Activated effector memory CD4-positive, alpha-beta T cell treated with anti-CD3 and anti-CD28 coated beads, Interleukin-2, amount 50 U/mL, for 16 hours (primary cell): ENCODE measurements at regions not wholly inside any gene's neighbourhood (a gene's known extent, or its start where the extent isn't known, plus 50 kb on each side); places are given as distances from the start of the nearest gene placed in this dataset.

ENCODE experiments used
- DNase-seq: peaks from one replicate; pipeline ENCODE4 v3.0.0-alpha.2; 2020

GRCh38 chr12:74917743-74918142, 291.9 kb downstream of the KCNC2 start:
- no peak for DNase-seq

GRCh38 chr12:74918291-74918690, 291.3 kb downstream of the KCNC2 start:
- no peak for DNase-seq

GRCh38 chr12:74922117-74922516, 287.5 kb downstream of the KCNC2 start:
- no peak for DNase-seq

DNA sequence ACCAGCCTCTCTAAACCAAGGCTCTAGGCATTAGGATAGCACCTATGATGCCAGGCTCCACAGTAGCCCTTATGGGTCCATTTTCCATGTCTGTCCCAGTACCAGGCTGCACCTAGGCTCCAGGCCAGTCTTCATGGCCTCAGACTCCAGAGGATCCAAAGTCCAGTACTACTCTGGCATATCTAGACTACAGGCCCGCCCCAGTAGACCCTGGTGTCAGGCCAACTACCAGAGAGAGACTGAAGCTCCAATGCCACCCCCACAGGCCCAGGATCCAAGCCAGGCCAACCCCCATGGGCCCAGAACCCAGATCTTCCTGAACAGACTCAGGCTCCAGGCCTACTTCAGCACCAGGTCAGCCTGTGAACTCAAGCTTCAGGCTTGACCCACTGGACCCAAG, 287.0 kb downstream of the KCNC2 start:
- DNase-seq, result no peak

- no peak for DNase-seq
Observed at GRCh38 chr12:74941670-74942069, 268.0 kb downstream of the KCNC2 start.

DNA sequence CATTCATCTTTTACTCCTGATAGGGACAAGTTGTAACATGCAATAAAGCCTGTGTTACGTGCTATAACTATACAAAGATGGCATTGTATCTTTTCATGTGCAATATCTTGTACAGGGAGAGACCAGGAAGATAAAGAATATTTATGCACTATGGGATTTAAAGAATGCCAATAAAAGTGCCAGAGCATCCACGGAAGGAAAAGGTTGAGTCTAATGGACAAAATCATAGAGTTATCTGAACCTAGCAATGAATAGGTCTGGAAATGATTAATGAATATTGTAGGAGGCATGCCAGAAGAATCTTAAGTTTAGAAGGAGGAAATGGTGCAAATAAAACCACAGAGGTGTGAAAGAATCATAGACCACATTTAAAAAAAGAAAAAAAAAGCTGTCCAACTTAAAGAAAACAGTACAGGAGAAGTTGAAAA, 263.9 kb downstream of the KCNC2 start:
- no peak for DNase-seq

- no peak for DNase-seq
Observed at GRCh38 chr12:74953697-74954096, 255.9 kb downstream of the KCNC2 start.

DNA sequence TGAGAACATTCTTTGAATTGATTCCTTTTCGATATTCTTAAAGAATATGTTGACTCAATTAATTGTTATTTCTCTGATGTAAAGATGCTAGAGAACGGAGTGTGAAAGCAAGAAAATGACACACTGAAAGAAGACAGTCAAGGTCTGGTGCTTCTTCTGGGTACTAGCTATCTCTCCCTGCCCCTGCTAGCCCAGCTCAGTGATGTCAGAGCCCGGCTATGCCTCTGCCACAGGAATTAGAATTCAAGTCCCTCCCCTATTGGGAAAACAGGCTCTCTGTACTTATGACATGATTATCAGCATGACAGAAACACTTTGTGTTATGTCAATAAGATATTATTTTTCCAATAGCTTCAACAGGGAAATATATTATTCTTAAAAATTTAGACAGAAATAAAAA, 252.4 kb downstream of the KCNC2 start:
- DNase-seq, result no peak

DNA sequence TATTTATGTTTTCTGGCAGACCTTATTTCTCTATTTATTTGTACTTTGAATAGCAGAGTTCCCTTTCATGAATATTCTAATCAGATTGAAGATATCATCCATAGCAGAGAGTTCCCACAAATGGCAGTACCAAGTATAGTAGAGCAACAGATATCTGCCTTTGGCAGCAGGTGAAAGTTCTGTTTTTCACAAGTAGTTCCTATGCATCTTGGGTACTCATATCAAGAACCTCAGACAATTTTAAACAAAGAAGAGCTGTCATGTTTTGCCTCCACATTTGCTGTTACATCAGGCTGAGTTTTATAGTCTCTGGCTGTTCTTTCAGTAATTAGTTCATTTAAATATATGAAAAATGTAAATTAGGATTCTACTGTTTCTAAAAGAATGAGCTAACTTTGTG, 252.0 kb downstream of the KCNC2 start:
- no peak for DNase-seq

- DNase-seq, result no peak
Observed at GRCh38 chr12:74959657-74960056, 250.0 kb downstream of the KCNC2 start.

DNA sequence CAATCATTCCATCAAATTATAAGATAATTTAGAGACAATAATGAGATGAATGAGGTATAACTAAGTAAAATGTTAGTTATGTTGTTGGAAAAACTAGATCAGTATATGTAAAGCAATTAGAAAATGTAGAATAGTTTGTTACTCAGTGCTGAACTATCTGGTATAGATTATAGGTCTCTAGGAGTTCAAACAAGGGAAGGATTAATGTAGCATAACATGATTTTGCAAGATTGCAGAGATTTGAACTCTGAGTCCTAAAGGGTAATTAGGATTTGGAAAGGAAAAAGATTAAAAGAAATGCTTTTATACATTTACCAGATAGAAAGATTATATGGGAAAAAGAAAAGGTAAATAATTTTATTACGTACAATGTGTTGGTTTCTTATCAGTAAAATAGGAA, 246.3 kb downstream of the KCNC2 start:
- no peak for DNase-seq

GRCh38 chr12:74963867-74964331, 245.7 kb downstream of the KCNC2 start:
- no peak for DNase-seq

- no peak for DNase-seq
Observed at GRCh38 chr12:74964390-74964789, 245.2 kb downstream of the KCNC2 start.

DNA sequence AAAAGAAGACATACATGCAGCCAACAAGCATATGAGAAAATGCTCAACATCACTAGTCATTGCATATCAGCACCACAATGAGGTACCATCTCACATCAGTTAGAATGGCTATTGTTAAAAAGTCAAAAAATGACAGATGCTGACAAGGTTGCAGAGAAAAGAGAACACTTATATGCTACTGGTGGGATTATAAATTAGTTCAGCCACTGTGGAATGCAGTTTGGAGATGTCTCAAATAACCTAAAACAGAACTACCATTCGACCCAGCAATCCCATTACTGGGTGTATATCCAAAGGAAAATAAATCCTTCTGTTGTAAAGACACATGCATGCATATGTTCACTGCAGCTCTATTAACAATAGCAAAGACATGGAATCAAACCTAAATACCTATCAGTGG, 238.4 kb downstream of the KCNC2 start:
- DNase-seq, result no peak

DNA sequence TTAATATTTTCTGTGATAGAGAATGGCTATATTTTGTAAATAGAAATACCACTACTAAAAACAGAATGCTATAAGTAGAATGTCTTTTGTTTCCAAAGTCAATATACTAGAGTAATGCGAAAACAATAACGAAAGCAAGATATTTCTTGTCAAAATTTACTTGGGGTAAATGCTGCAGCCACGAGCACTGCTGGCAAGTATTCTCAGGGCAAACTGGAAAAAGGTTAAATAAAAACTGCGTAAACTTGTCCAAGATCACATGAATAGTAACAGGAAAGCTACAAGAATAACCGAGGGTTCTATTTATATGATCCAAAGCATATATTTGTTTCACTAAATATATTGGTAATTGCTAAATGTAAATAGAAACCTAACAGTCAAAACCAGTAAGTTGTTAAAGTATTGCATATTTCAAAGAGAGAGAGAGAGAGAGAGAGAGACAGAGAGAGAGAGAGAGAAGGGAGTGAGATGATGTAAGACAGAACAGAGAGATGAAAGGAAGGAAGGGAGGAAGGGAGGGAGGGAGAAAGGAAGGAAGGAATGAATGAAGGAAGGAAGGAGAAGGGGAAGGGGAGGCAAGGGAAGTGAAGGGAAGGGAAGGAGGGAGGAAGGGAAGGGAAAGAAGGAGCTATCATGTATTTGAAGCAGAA, 231.7 kb downstream of the KCNC2 start:
- DNase-seq, result no peak

GRCh38 chr12:74980510-74980909, 229.1 kb downstream of the KCNC2 start:
- no peak for DNase-seq

DNA sequence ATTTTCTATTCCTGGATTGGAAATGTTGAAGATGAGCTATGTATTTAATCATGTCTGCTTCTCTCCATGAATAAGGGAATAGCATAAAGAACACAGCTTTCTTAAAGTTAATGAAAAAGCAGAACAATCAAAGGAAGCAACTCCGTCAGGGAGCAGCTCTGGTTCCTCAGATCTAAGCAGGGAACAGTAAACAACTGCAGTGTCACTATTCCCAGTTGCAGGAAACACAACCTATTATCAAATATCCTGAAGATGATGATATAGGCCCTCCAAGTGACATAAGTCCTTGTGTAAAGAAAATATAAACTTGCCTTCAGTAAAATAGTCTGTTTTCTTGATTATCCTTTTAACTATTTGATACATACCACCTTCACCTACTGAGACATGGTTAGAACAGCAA, 228.1 kb downstream of the KCNC2 start:
- DNase-seq, result no peak

- DNase-seq, result no peak
Observed at GRCh38 chr12:74983917-74984316, 225.7 kb downstream of the KCNC2 start.

DNA sequence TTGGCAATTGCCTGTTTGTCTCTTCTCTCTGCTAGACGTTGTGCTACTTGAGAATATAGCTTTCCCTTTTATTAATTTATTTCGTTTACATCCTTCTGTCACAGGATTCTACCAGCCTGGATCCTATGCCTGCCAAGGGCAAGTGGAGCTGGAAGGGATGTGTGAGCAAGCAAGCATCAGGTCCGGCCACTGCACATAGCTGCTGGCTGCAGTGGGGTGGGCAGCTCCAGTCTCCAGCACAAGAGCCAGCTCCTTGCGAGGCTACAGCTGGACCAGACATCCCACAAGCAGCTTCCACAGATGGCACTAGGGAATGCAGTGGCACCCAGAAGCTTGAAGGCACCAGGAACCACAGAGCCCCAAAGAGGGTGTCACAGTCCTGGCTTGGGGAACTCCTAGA, 225.0 kb downstream of the KCNC2 start:
- no peak for DNase-seq

- peak; percentile 57 for DNase-seq
Observed at GRCh38 chr12:74985293-74985985, 224.2 kb downstream of the KCNC2 start.

- DNase-seq, result no peak
Observed at GRCh38 chr12:74985986-74986319, 223.7 kb downstream of the KCNC2 start.

DNA sequence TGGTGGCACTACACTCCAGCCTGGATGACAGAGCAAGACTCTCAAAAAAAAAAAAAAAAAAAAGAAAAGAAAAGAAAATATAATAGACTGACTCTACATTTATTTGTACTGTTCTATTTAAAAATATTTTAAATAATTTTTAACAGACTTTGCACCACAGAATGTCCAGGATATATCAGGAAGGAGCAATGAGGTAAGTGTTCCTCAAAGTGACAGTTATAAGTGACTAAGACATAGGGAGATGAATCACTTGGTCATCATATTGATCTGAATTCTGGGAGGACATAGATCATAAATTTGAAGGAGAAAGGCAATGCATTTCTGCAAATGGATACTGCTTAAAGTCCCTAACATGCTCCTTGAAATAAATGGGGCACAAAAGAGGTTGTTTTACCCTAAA, 221.5 kb downstream of the KCNC2 start:
- DNase-seq, result no peak
